GM19455 (cell line): ENCODE measurements at regions not wholly inside any gene's neighbourhood (a gene's known extent, or its start where the extent isn't known, plus 50 kb on each side); places are given as distances from the start of the nearest gene placed in this dataset.

Source experiments
- ATAC-seq: cut with Tn5 transposase; IDR thresholded peaks from one replicate; pipeline ENCODE4 v1.9.1; 2021; ENCODE audit not compliant: unreplicated experiment

GRCh38 chr12:3968523-3968922 lies 95.3 kb upstream of the PARP11 start:
- ATAC-seq = no peak

DNA sequence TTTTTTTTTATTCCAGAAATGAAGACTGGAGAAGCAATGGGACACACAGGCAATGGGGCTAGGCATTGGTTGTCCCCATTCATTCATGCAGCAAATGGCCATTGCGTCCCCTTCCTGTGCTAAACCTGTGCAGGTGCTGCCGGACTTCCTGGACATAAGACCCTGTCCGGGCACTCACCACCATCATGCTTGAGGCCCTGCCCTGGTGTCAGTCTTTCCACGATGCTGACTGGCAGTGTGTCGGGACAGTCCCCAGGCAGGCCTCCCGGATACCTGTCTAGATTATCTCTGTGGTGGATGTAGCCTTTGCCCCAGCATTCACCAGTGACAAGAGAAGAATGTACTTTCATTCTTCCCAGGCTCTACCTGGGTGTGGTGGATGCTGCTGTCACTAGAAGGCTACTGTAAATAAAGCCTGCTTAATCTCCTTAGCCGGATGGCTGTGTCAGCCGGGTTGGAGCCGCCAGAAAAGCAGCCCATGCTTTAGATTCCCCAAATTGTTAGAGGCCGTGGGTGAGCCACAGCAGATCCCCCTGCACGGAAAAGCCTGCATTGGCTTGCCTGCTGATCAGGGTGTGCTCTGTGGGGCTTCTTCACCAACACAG lies 94.5 kb upstream of the PARP11 start:
- no peak for ATAC-seq

DNA sequence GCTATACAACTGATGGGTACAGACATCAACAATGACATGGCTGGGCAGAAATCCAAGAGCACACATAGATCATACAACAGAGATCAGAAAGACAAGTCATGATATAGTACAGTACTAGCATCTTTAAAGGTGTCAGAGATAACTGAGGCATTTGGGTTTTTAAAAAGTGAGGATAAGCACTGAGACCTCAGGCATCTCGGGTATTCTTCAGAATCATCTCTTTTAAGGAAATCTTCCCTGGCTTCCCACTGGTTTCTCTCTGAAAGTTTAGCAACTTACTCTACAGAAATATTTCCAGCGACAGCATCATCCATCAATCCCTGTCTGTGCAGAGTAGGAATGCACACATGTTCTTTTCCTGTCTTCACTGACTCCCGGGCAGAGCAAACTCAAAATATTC lies 93.2 kb upstream of the PARP11 start:
- no peak for ATAC-seq

DNA sequence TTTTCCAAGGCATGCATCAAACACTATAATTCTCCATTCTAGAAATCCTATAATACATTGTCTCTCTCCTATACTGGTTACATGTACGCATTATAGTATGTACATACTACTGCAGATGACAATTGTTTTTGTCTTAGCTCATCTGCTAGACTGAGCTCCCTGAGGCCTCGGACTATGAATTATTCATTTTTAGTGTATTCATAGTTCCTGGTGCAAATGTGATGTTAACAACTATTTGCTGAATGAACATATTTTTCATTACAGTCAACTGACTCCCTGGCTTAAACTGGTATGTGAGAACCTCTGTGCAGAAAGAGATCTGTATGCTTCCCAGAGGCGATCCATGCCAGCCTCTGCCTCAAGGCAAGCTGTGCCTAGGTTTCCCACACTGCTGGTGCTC lies 91.8 kb upstream of the PARP11 start:
- ATAC-seq = no peak

GRCh38 chr12:3964439-3964838 lies 91.2 kb upstream of the PARP11 start:
- ATAC-seq = no peak

- no peak for ATAC-seq
Measured at GRCh38 chr12:3962631-3963483, 89.7 kb upstream of the PARP11 start.

DNA sequence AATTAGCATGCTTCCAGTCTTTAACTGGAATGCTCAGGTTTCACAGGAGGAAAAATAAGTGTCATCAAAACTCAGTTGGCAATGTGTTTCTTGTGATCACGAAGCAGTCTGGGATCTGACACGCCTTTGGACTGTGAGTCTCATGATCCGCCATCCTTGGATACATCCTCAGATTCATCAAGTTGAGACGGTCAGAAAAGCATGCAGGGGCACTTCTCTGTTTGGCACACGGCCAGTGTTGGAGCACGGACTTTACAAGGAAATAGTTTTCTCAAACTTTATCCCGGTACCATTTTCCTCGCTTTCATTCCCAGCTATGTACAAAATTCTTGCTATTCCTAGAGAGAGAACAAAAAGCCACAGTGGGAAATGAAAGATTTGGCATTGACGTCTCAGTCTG lies 88.4 kb upstream of the PARP11 start:
- ATAC-seq = no peak

DNA sequence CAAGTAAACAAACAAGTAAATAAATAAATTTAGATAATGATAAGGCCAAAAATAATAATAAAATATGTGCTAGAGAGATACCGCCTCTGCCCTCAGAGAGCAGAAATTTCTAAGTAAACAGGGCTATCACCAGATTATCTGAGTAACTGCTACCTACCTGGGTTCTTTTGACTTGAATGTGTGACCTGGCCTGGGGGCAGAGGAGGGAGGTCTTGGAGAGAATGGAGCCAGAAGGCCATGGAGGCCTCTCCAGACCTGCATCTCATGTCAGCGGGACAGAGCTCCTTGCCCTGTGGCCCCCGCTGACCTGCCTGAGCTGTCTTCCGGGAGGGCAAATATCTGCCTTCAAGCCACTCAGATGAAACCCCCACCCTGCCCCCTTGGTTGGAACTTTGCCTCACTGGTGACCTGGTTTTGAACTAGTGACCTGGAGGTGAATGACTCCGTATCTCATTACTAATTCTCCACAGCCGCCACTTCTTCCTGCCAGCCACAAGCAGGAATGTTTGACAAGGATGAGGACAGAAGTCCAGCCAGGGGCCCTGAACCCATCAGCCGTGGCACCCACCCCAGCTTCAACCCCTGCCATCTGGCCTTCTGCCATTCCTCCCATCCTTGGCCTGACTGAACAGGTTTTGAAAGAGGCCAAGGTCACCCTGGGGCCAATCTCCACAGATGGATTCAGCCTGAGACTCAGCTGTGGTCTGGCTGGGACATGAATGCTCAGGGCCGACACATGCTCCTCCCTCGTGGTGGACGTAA lies 86.8 kb upstream of the PARP11 start:
- ATAC-seq = no peak

- no peak for ATAC-seq
Measured at GRCh38 chr12:3958534-3958933, 85.3 kb upstream of the PARP11 start.

- no peak for ATAC-seq
Measured at GRCh38 chr12:3951380-3952135, 78.4 kb upstream of the PARP11 start.

- no peak for ATAC-seq
Measured at GRCh38 chr12:3950714-3951320, 77.6 kb upstream of the PARP11 start.

DNA sequence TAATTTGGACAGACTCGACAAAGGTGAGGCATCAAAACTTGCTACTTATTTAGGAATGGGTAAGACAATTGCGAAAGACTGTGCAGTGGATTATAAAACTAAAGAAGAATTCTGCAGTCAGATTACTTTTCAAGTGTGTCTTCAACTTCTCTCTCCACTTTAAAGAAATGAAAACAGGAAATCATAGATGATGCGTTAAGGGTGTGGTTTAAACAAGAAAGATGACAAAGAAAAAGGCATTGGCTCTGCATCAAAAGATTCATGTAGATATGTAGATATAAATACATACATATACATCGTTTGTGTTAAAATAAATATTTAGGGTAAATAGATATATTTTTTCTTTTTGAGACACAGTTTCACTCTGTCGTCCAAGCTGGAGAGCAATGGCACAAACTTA lies 74.6 kb upstream of the PARP11 start:
- no peak for ATAC-seq

DNA sequence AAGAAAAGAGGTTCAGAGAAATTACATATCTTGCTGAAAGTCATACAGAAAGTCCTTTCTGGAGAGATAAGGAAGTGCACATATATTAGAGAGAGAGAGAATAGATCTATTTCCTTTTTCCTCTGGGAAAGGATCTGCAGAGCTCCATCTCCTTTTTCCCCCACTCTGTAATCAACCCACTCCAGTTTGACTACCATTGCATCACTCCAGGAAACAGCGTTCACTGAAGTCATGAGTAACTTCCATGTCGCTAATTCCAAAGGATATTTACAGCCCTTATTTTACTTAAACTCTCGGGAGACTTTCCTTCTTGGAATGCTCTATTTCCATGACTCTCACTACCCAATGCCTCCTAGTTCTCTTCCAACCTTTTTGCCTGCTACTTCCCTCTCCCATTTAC lies 72.5 kb upstream of the PARP11 start:
- ATAC-seq = no peak

GRCh38 chr12:3944620-3945019 lies 71.4 kb upstream of the PARP11 start:
- ATAC-seq = no peak

GRCh38 chr12:3938042-3938544 lies 64.9 kb upstream of the PARP11 start:
- no peak for ATAC-seq

- no peak for ATAC-seq
Measured at GRCh38 chr12:3935078-3935477, 61.9 kb upstream of the PARP11 start.

DNA sequence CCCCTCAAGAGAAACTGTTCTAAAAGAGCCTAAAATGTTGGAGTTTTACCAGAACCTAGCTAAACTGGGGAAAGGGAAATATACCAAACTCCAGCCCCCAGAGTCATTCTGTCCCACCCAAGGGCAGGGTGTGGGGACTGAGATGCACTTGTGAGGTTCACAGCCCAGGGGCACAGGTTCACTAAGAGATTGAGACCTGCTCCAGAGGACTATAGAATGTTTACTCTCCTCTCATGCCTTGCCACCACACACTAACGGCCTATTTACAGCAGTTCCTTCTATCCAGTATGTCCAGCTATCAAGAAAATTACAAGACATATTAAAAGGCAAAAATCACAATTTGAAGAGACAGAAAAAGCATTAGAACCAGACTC lies 60.6 kb upstream of the PARP11 start:
- ATAC-seq = no peak

DNA sequence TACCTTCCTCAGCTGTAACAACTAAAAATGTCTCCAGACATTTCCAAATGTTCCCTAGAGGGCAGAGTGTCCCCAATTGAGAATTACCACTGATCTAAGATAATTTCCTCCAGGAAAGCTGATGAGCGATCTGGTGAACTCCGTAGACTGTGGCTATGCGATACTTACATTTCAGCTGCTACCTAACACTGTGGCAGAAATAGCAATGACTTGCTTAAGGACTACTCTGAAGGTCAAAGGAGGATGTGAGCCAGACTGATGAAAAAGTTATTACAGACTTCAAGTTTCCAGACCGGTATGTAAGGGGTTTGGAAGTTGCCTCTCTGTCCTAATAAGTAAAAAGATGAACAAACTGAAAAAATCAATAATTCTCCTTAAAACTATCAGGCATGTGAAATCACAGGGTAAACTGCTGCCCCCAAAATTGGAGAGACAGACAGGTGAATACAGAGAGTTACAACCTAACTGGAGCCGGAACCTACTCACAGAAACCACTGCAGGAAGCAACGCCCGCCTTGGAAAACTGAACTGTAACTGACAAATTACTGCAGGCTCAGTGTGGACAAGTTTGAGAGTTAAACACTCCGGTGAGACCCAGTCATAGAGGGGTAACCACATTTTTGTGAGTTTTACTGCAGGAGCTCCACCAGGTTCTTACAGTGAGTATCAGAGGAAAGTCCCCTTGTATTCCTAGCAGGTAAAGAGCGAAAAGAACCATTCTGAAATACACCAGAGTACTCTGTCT lies 60.0 kb upstream of the PARP11 start:
- ATAC-seq = no peak

- no peak for ATAC-seq
Measured at GRCh38 chr12:3931776-3932175, 58.6 kb upstream of the PARP11 start.

DNA sequence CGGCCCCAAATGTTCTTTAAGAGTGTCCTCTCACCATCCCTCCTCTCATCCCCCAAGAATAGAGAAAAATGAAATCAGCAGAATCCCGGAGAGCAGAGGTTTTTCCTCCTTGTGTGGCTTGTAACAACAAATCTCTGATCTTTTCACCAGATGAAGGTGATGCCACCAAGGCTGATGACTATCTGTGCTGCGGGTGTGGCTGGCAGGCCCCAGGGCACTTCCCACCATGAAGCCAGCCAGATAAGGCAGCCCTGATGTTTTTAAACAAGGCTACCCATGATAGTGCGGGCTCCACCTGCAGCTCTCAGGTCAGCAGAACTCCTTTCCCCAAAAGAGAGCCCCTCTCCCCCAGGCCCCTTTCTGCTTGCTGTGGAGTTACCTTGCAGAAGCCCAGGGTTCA lies 58.0 kb upstream of the PARP11 start:
- no peak for ATAC-seq
